ENCODE measurements at regions not wholly inside any gene's neighbourhood (a gene's known extent, or its start where the extent isn't known, plus 50 kb on each side); places are given as distances from the start of the nearest gene placed in this dataset.
"Not testable (repeated sequence)": the region's sequence is repeated elsewhere in the genome, so short reads cannot be mapped to it uniquely, and the experiment has no call there.

DNA sequence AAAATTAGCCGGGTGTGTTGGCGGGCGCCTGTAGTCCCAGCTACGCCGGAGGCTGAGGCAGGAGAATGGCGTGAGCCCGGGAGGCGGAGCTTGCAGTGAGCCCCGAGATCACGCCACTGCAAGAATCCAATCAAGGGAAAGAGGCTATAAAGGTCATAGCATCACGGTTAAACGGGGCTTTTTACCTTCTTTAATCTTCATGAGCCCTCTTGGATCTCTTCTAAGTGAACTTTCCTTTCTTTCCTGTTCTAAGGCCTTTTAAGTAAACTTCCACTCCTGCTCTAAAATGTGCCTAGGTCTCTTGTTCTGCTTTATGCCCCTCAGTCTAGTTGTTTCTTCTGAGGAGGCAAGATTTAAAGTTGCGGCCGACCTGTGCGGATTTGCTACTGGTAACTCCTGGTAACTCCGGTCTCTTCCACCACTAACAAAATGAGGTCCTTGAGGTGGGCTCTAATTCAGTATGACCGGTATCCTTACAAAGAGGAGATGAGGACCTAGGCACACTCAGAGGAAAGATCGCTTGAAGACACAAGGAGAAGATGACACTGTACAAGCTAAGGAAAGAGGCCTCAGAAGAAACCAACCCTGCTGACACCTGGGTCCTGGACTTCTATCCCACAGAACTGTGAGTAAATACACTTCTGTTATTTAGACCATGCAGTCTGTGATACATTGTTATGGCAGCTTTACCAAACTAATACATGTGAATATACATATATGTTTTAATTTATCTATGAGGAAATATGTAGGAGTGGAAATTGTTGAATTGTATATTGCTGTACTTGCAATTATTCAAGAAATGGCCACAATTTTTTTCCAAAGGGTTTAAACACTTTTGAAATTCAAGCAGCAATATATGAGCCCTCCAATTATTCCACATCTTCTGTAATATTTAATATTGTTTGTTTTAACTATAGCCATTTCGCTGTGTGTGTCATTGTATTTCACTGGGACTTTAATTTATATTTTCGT, 331.5 kb upstream of the CNTNAP2 start:
- DNase-seq = no peak

- DNase-seq = not testable (repeated sequence)
Observed at GRCh38 chr7:145781388-145781787, 335.2 kb upstream of the CNTNAP2 start.

DNA sequence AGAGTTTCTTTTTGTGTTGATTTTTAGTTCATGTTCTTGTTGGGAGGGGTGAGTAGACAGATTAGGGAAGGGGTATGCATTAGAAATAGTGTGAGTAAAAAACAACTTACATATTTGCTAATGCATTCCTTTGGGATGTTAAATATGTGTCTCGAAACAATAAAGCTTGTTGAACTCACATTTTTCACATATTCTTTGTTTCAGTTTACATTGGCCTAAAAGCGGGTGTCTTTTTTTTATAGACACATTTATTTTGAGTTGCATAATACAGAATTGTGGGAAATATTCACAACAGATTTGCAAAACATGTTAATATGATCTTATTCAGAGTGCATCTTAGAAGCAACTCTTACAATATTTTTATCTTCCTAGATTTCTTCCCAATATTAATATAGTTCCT, 337.5 kb upstream of the CNTNAP2 start:
- no peak for DNase-seq

DNA sequence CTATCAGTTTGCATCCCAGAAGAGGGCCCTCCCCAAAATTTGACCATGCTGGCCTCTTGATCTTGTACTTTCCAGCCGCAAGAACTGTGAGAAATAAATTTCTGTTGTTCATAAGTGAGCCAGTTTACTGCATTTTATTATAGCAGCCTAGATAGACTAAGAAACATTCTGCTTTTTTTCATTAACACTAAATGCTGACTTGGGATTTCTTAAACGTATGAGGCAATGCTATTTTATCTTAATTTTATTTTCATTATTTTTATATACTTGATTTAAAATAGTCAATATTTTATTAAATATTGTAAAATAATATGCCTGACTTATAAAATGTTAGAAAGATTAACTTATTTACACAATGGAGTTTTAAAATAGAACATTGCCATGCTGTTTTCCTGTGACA, 341.8 kb upstream of the CNTNAP2 start:
- DNase-seq = no peak

DNA sequence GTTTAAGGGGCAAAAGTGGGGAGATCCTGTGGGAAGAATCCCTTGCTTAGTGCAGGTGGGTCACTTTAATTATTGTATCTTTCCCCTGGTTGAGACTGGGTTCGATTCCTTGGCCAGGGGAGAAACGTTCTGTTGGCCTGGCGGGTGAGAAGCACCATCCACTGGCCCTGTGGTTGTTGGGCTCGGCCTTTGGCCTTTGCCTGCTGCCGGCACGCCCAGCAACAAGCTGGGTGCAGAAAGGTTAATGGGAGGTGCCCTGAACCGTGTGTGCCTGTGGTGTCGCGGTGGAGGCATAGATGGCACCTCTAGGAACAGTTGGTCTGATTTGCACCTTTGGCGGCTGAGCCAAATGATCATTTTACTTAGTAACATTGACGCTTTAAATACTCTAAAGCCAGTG, 363.6 kb upstream of the CNTNAP2 start:
- DNase-seq = no peak

DNA sequence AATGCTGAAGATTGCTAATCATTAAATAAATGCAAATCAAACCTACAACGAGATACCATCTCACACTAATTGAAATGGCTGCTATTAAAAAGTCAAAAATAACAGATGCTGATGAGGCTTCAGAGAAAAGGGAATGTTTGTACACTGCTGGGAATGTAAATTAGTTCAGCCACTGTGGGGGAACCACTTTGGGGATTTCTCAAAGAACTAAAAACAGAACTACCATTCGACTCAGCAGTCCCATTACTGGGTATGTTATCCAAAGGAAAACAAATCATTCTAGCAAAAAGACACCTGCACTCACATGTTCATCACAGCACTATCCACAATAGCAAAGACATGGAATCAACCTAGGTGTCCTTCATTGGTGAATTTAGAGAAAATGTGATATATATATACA, 379.0 kb upstream of the CNTNAP2 start:
- DNase-seq = no peak

GRCh38 chr7:145735061-145735460, 381.5 kb upstream of the CNTNAP2 start:
- no peak for DNase-seq

DNA sequence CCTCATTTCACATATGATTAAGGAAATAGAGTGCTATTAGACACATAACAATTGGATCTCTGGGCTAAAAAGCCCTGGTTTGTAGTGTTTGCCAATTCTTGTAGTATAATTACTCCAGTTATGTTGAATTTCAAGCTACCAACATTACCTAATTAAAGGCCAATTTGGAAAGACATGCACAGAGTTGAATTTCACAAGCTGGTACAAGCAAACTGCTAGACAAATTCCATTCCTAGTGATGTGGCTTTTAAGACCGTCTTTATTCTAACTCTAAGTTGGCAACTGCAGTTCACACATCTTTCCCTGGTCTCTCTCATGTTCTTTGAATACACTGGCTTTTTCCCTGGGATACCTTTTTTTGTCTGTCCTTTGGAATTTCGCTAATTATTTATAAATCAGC, 384.1 kb upstream of the CNTNAP2 start:
- DNase-seq = no peak

- no peak for DNase-seq
Observed at GRCh38 chr7:145729691-145730090, 386.9 kb upstream of the CNTNAP2 start.

GRCh38 chr7:145718129-145718528, 398.5 kb upstream of the CNTNAP2 start:
- no peak for DNase-seq

- no peak for DNase-seq
Observed at GRCh38 chr7:145700488-145700887, 416.1 kb upstream of the CNTNAP2 start.

GRCh38 chr7:145698526-145699262, 417.9 kb upstream of the CNTNAP2 start:
- no peak for DNase-seq

DNA sequence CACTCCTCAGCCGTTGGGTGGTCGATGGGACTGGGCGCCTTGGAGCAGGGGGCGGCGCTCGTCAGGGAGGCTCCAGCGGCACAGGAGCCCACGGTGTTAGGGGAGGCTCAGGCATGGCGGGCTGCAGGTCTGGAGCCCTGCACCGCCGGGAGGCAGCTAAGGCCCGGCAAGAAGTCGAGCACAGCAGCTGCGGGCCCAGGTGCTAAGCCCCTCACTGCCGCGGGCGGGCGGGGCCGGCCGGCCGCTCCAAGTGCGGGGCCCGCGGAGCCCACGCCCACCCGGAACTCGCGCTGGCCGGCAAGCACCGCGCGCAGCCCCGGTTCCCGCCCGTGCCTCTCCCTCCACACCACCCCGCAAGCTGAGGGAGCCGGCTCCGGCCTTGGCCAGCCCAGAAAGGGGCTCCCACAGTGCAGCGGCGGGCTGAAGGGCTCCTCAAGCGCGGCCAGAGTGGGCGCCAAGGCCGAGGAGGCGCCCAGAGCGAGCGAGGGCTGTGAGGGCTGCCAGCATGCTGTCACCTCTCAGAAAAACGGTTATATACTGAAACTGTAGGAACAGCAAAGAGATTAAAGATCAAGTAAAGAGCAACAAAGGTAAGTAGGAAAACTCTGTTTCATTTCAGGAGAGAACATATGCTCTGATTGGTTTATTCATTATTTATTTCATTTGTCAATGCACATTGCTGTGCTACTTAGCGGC, 419.0 kb upstream of the CNTNAP2 start:
- DNase-seq = not testable (repeated sequence)

DNA sequence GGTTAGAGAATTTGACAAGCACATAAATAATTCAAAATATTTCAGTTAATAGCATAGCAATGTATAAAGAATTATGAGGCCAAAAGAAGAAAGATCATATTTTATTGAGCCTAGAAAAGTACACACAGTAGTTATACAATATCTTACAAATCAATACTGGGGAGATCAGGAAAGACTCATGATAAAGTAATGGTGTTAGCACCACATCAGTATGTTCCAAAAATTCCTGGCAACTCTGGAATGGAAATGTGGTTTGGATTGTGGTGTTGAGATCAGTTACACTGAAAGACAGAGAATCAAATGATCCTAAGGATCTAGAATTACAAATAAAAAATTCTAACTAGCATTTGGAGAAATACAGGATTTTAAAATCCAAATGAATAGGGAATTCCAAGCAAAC, 420.5 kb upstream of the CNTNAP2 start:
- no peak for DNase-seq

- DNase-seq = no peak
Observed at GRCh38 chr7:145692237-145692950, 424.2 kb upstream of the CNTNAP2 start.

- DNase-seq = no peak
Observed at GRCh38 chr7:145691377-145691914, 425.2 kb upstream of the CNTNAP2 start.

DNA sequence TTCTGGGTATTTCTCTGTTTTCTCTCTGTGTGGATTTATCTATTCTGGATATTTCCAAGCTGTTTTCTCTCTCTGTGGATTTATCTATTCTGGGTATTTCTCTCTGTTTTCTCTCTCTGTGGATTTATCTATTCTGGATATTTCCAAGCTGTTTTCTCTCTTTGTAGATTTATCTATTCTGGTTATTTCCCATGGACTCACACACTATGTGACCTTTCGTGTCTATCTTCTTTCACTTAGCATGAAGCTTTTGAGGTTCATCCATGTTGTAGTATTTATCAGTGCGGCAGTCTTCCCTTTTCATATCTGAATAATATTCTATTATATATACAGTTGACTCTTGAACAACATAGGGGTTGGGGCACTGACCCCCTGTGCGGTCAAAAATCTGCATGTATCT, 435.0 kb upstream of the CNTNAP2 start:
- no peak for DNase-seq

DNA sequence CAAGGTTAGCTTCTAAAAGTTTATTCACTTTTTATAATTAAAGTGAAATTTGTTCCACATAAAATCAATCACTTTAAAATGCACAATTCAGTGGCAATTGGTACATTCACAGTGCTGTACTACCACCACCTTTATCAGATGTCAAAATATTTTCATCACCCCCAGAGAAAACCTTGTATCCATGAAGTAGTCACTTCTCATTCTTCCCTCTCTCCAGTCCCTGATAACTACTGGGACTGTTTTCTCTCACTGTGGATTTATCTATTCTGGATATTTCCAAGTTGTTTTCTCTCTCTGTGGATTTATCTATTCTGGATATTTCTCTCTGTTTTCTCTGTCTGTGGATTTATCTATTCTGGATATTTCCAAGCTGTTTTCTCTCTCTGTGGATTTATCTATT, 435.4 kb upstream of the CNTNAP2 start:
- DNase-seq = no peak

DNA sequence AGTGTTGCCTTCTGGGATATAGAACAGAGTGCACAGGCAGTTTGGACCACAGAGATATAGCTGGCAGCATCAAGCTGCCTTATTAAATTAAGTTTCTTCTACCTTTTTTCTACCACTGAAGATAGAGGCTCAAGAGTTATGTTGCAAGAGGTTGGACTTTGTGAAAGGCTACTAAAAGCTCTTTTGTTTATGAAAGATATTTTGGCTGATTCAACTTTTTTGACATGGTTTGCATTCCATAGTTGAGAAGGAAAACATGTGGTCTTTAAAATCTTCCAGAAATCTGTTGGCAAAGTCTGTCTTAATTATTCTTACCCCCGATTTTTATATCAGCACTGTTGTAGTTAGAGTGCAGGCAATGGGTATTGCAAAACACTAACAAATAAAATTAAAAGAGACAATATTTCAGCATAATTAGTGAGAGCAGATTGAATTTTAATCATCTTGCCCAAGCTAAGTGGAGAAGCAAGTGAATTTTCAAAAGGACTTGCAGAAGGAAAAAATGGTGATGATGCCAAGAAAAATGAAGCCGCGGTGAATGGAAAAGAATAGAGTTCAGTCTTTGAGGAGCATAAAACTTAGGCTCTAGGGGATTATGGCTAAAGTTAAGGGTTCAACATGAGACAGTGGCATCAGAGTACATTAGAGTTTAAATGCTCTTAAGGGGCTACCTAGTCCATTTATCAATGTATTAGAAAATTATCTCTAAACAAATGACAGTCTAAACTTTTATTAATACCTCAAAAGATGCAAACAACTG, 450.9 kb upstream of the CNTNAP2 start:
- DNase-seq = no peak

GRCh38 chr7:145655666-145656065, 460.9 kb upstream of the CNTNAP2 start:
- DNase-seq = no peak

DNA sequence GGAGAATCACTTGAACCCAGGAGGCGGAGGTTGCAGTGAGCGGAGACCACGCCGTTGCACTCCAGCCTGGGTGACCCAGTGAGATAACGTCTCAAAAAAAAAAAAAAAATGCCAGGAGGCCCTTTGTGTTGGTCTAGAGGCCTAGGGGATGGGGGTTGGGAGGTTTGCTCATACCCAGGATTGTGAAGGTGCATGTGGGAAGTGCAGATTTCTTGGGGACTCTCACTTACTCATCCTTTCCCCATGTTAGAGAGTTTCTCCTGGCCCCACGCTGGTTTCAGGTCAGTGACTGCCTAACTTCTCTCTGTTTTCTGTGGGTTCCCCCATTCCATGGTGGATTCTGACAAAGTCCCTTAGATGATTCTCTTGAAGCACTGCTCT, 471.5 kb upstream of the CNTNAP2 start:
- no peak for DNase-seq

Measured in inflammatory macrophage treated with lipopolysaccharide for 4 hours (primary cell).